Spleen (tissue), 11 donors: ENCODE measurements at regions not wholly inside any gene's neighbourhood (a gene's known extent, or its start where the extent isn't known, plus 50 kb on each side); places are given as distances from the start of the nearest gene placed in this dataset.
"Not testable (repeated sequence)": the region's sequence is repeated elsewhere in the genome, so short reads cannot be mapped to it uniquely, and the experiment has no call there.

ENCODE experiments used
- DNase-seq: peaks from one replicate; pipeline ENCODE4 v3.0.0-alpha.2; 2020
- H3K27ac ChIP-seq, 8 donors: fragments of 200-600 bp; sonication (generic) in 7 of 8; 1 replicate in 4 of 8; 2 replicates in 4 of 8; pipeline versions ENCODE4 v1.5.0 to v1.8.0; 2016 to 2021; ENCODE audit warnings: inconsistent platforms in 4 of 8, mild to moderate bottlenecking in 4 of 8, moderate library complexity in 1 of 8
- H3K27me3 ChIP-seq, 7 donors: fragments of 200-600 bp; sonication (generic) in 6 of 7; replicated peaks in 1 of 7; 1 replicate in 4 of 7; 2 replicates in 3 of 7; pipeline versions ENCODE4 v1.5.0 to v1.8.0; 2016 to 2021; ENCODE audit warnings: inconsistent platforms in 3 of 7, mild to moderate bottlenecking in 1 of 7
- H3K36me3 ChIP-seq, 6 donors: fragments of 200-600 bp; sonication (generic) in 5 of 6; 1 replicate in 4 of 6; 2 replicates in 2 of 6; pipeline versions ENCODE4 v1.5.0 to v1.8.0; 2016 to 2021; ENCODE audit warnings: inconsistent platforms in 2 of 6
- H3K4me1 ChIP-seq, 6 donors: fragments of 200-600 bp; sonication (generic) in 5 of 6; 1 replicate in 3 of 6; 2 replicates in 3 of 6; pipeline versions ENCODE4 v1.5.0 to v1.8.0; 2016 to 2021; ENCODE audit warnings: inconsistent platforms in 3 of 6
- H3K4me3 ChIP-seq, 8 donors: fragments of 200-600 bp; sonication (generic) in 7 of 8; 1 replicate in 4 of 8; 2 replicates in 4 of 8; pipeline versions ENCODE4 v1.5.0 to v1.8.0; 2016 to 2021; ENCODE audit warnings: inconsistent platforms in 4 of 8, mild to moderate bottlenecking in 4 of 8, moderate library complexity in 2 of 8
- H3K9me3 ChIP-seq, 8 donors: fragments of 200-600 bp; sonication (generic) in 7 of 8; 1 replicate in 4 of 8; 2 replicates in 4 of 8; pipeline versions ENCODE4 v1.5.0 to v1.8.0; 2016 to 2021; ENCODE audit warnings: inconsistent platforms in 4 of 8
- CTCF ChIP-seq, 11 experiments: fragments of 200-600 bp in 7 of 11; fragments of 450-650 bp in 4 of 11; sonication (generic) in 4 of 11; IDR thresholded peaks in 8 of 11; conservative IDR thresholded peaks in 3 of 11; 1 replicate in 7 of 11; 2 replicates in 4 of 11; pipeline versions ENCODE4 v1.4.0 to v1.8.0; 2016 to 2021; ENCODE audit warnings: antibody characterized with exemption in 11 of 11, inconsistent platforms in 4 of 11, mild to moderate bottlenecking in 1 of 11
- POLR2A ChIP-seq, 3 donors: fragments of 450-650 bp; IDR thresholded peaks; one replicate each; pipeline ENCODE4 v1.5.1; 2017; ENCODE audit warnings: antibody characterized with exemption in 3 of 3, mild to moderate bottlenecking in 1 of 3
- POLR2AphosphoS5 ChIP-seq, 3 donors: sonication (generic); formaldehyde crosslinking; IDR thresholded peaks; one replicate each; pipeline ENCODE4 v1.5.1; 2017; ENCODE audit warnings: antibody characterized with exemption in 3 of 3
- WGBS, 5 donors: extraction: QIAGEN DNeasy Blood & Tissue Kit in 3 of 5; methylation state at CpG; one replicate each; pipeline versions ENCODE4 v1.1.5 to v1.1.7; 2013 to 2018; 5-methylcytosine and 5-hydroxymethylcytosine counted together
- intact Hi-C: fragments of 100-400 bp; cut with DNase I; formaldehyde crosslinking; loops from one replicate; pipeline ENCODE4 v1.15.0; 2023; ENCODE audit warnings: low total_unique reads
- donor health status: healthy with polysubstance abuse.
- donor health status: DM: no; HTN: no; CAD: no; lungs with moderate emphysema.
- donor health status: DM: no; HTN: no; CAD: no.
- donor health status: Bipolar disorder and iron deficiency.
- donor health status: healthy.
- donor health status: DM: no; HTN: no; CAD: no.
- donor health status: DM: yes; HTN: yes; CAD: no.

- H3K36me3 ChIP-seq: no peaks in the 10 kb centered on the region
- intact Hi-C loops: no loop called here
- H3K4me3 ChIP-seq: no peak overlapping the region
- no peaks in the 10 kb centered on the region for H3K27me3 ChIP-seq
- H3K27ac ChIP-seq: no peak overlapping the region
- WGBS, 5 donors: 86 to 90% (median 89%) methylated on average over 5 of the region's 5 CpGs
- H3K4me1 ChIP-seq: no peaks in the 10 kb centered on the region
- H3K9me3 ChIP-seq: peaks cover 0 to 16% (median 2%) of the 10 kb centered on the region in 8 donors
- no peak for DNase-seq
- TF ChIP-seq POLR2A (IDR thresholded peaks at IDR 0.05) (no peak), POLR2AphosphoS5 (IDR thresholded peaks at IDR 0.05) (no peak), CTCF (IDR thresholded peaks at IDR 0.05 in 8 of 11, conservative IDR thresholded peaks at IDR 0.05 in 3 of 11) (no peak)
These were observed 719.8 kb downstream of the ANKRD7 start for GRCh38 chr7:118944271-118944670.

DNA sequence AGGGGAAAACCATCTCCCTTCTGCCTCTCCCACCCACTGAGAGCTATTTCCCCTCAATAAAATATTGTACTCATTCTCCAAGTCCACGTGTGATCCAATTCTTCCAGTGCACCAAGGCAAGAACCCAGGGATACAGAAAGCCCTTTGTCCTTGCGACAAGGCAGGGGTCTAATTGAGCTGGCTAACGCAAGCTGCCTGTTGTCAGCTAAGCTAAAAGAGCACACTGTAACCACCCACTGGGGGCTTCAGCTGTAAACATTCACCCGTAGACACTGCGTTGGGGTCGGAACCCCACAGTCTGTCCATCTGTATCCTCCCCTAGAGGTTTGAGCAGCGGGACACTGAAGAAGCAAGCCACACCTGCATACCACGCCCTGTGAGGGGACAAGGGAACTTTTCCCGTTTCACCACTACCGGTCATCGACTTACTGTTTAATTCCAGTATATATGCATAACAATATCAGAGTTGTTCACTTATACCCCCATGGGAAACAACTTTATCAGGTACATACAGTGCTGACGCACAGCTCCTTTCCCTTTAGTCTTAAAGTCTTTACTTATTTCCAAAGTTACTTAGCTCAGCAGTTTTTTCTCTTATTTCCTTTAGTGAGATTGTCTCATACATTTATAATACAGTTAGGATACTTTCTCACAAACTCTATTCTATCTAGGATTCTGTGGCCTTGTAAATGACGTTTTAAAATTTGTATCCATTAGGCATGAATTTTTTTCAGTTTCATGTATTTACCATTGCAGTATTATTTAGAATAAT lies 721.6 kb downstream of the ANKRD7 start:
- 84 to 89% (median 86%) methylated on average over 13 of the region's 13 CpGs for WGBS, 5 donors
- intact Hi-C loops: no loop called here
- TF ChIP-seq POLR2AphosphoS5 (IDR thresholded peaks at IDR 0.05) (no peak), CTCF (IDR thresholded peaks at IDR 0.05 in 8 of 11, conservative IDR thresholded peaks at IDR 0.05 in 3 of 11) (no peak)

DNA sequence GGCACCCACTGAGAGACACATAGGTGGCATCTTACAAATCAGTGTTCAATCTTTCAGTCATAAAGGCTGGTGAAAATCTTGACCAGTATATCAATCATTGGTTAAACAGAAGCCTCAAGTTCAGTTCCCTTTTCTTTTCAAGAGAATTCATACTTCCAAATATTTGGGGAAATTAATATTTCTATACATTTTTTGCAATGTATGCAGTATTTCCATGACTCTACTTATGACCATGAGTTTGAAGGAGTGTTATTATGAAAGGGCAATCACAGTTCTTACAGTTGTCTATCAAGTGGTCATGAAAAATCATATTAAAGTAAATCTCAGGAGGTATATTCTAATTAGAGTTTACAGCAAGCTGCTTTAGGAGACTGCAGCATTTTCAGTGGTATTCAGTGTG lies 724.0 kb downstream of the ANKRD7 start:
- Histone ChIP-seq H3K36me3 (no peaks in the 10 kb centered on the region), H3K27ac (no peak overlapping the region), H3K4me3 (no peak overlapping the region), H3K9me3 (peaks cover 0 to 16% (median 5%) of the 10 kb centered on the region in 8 donors), H3K4me1 (no peaks in the 10 kb centered on the region), H3K27me3 (no peaks in the 10 kb centered on the region)
- TF ChIP-seq POLR2AphosphoS5 (IDR thresholded peaks at IDR 0.05) (no peak), POLR2A (IDR thresholded peaks at IDR 0.05) (no peak), CTCF (IDR thresholded peaks at IDR 0.05 in 8 of 11, conservative IDR thresholded peaks at IDR 0.05 in 3 of 11) (no peak)
- intact Hi-C loops: no loop called here
- DNase-seq: no peak

More for the DNA sequence above, 721.6 kb downstream of the ANKRD7 start:
- no peak overlapping the region for H3K27ac ChIP-seq
- peaks cover 0 to 16% (median 2%) of the 10 kb centered on the region in 8 donors for H3K9me3 ChIP-seq
- no peak for DNase-seq
- no peaks in the 10 kb centered on the region for H3K27me3 ChIP-seq
- no peaks in the 10 kb centered on the region for H3K4me1 ChIP-seq
- no peak overlapping the region for H3K4me3 ChIP-seq
- H3K36me3 ChIP-seq: no peaks in the 10 kb centered on the region

DNA sequence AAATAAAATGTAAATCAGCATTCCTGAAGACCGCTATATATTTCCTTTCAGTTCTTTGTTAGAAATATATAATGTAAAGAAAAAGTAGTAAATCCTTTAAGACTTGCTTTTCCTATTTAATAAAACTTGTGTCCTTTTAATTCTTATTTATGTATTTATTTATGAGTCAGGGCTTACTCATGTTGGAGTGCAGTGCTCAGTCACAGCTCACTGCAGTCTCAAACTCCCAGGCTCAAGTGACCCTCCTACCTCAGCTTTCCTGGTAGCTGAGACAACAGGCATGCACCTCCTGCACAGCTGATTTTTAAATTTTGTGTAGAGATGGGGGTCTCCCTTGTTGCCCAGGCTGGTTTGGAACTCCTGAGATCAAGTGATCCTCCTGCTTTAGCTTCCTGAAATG lies 724.5 kb downstream of the ANKRD7 start:
- Histone ChIP-seq H3K36me3 (no peaks in the 10 kb centered on the region), H3K4me1 (no peaks in the 10 kb centered on the region), H3K9me3 (peaks cover 0 to 16% (median 5%) of the 10 kb centered on the region in 8 donors), H3K27me3 (no peaks in the 10 kb centered on the region), H3K4me3 (no peak overlapping the region), H3K27ac (no peak overlapping the region)
- DNase-seq: no peak
- TF ChIP-seq CTCF (IDR thresholded peaks at IDR 0.05 in 8 of 11, conservative IDR thresholded peaks at IDR 0.05 in 3 of 11): no peak
- TF ChIP-seq POLR2AphosphoS5 (IDR thresholded peaks at IDR 0.05): no peak
- no peak for TF ChIP-seq POLR2A (IDR thresholded peaks at IDR 0.05)
- WGBS, 5 donors: 83 to 87% (median 84%) methylated on average over 1 of the region's 1 CpG
- intact Hi-C loops: no loop called here

- intact Hi-C loops: not testable (repeated sequence)
- WGBS, 5 donors: 51 to 69% (median 51%) methylated on average over 2 of the region's 2 CpGs
These were observed 731.8 kb downstream of the ANKRD7 start for GRCh38 chr7:118956285-118956684.

More at GRCh38 chr7:118956285-118956684, 731.8 kb downstream of the ANKRD7 start:
- not testable (repeated sequence) for H3K27ac ChIP-seq, H3K36me3 ChIP-seq, H3K4me1 ChIP-seq, DNase-seq, H3K4me3 ChIP-seq, H3K27me3 ChIP-seq
- H3K9me3 ChIP-seq: peaks cover 0 to 19% (median 0%) of the 10 kb centered on the region in 8 donors
